ENCODE measurements at regions not wholly inside any gene's neighbourhood (a gene's known extent, or its start where the extent isn't known, plus 50 kb on each side); places are given as distances from the start of the nearest gene placed in this dataset.

GRCh38 chr14:97704316-97704885 is 907.2 kb downstream of the VRK1 start:
- intact Hi-C loops (cut with DNase I): no loop called here
- Histone ChIP-seq H3K9me3 (no peaks in the 10 kb centered on the region), H3K4me1 (no peaks in the 10 kb centered on the region), H3K27me3 (no peaks in the 10 kb centered on the region), H3K27ac (replicated peaks in 1 of 4) (no peak overlapping the region), H3K4me3 (no peak overlapping the region), H3K36me3 (no peaks in the 10 kb centered on the region)
- WGBS: 85% methylated on average over 1 of the region's 1 CpG
- TF ChIP-seq POLR2AphosphoS5 (IDR thresholded peaks at IDR 0.05) (no peak), EP300 (IDR thresholded peaks at IDR 0.05) (no peak), POLR2A (IDR thresholded peaks at IDR 0.05; ENCODE audit: low read depth) (no peak)
- TF ChIP-seq, protein P1, sequence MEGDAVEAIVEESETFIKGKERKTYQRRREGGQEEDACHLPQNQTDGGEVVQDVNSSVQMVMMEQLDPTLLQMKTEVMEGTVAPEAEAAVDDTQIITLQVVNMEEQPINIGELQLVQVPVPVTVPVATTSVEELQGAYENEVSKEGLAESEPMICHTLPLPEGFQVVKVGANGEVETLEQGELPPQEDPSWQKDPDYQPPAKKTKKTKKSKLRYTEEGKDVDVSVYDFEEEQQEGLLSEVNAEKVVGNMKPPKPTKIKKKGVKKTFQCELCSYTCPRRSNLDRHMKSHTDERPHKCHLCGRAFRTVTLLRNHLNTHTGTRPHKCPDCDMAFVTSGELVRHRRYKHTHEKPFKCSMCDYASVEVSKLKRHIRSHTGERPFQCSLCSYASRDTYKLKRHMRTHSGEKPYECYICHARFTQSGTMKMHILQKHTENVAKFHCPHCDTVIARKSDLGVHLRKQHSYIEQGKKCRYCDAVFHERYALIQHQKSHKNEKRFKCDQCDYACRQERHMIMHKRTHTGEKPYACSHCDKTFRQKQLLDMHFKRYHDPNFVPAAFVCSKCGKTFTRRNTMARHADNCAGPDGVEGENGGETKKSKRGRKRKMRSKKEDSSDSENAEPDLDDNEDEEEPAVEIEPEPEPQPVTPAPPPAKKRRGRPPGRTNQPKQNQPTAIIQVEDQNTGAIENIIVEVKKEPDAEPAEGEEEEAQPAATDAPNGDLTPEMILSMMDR (IDR thresholded peaks at IDR 0.05): no peak
- DNase-seq (ENCODE audit: extremely low spot score): no peak

GRCh38 chr14:97705107-97705506 is 907.9 kb downstream of the VRK1 start:
- H3K9me3 ChIP-seq: no peaks in the 10 kb centered on the region
- H3K4me3 ChIP-seq: no peak overlapping the region
- no peak overlapping the region for H3K27ac ChIP-seq (replicated peaks in 1 of 4)
- H3K36me3 ChIP-seq: no peaks in the 10 kb centered on the region
- intact Hi-C loops (cut with DNase I): no loop called here
- H3K27me3 ChIP-seq: no peaks in the 10 kb centered on the region
- H3K4me1 ChIP-seq: no peaks in the 10 kb centered on the region
- WGBS: 44% methylated on average over 2 of the region's 2 CpGs
- TF ChIP-seq POLR2A (IDR thresholded peaks at IDR 0.05; ENCODE audit: low read depth): no peak
- no peak for TF ChIP-seq POLR2AphosphoS5 (IDR thresholded peaks at IDR 0.05)
- TF ChIP-seq, protein P1 (IDR thresholded peaks at IDR 0.05): no peak
- no peak for TF ChIP-seq EP300 (IDR thresholded peaks at IDR 0.05)
- DNase-seq (ENCODE audit: extremely low spot score): no peak

GRCh38 chr14:97705976-97706375 is 908.8 kb downstream of the VRK1 start:
- 63% methylated on average over 2 of the region's 2 CpGs for WGBS
- peak; percentile 50 for DNase-seq (ENCODE audit: extremely low spot score)
- H3K4me3 ChIP-seq: no peak overlapping the region
- H3K36me3 ChIP-seq: no peaks in the 10 kb centered on the region
- TF ChIP-seq EP300 (IDR thresholded peaks at IDR 0.05) (no peak), POLR2AphosphoS5 (IDR thresholded peaks at IDR 0.05) (no peak), POLR2A (IDR thresholded peaks at IDR 0.05; ENCODE audit: low read depth) (no peak)
- TF ChIP-seq, protein P1 (IDR thresholded peaks at IDR 0.05): no peak
- intact Hi-C loops (cut with DNase I): no loop called here
- H3K4me1 ChIP-seq: no peaks in the 10 kb centered on the region
- no peak overlapping the region for H3K27ac ChIP-seq (replicated peaks in 1 of 4)
- no peaks in the 10 kb centered on the region for H3K9me3 ChIP-seq
- no peaks in the 10 kb centered on the region for H3K27me3 ChIP-seq

DNA sequence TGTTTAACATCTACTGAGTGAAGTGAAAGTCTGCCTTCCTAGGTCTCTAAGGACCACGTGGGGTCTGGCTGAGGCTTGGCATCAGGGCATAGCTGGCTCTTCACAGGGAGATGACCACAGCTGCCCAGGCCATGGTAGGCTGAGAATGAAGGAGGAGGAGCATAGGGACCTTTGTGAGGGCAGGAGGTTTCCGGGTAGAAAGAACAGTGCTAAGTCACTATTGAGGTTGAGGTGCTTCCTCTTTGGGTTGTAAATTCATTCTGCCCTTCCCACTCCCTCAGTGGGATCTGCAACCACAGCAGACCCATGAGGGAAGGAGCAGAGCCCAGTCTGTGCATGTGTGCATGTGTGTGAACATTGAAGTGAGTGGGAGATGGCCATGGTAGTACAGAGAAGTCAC is 909.6 kb downstream of the VRK1 start:
- Histone ChIP-seq H3K27me3 (no peaks in the 10 kb centered on the region), H3K9me3 (no peaks in the 10 kb centered on the region), H3K4me1 (no peaks in the 10 kb centered on the region), H3K4me3 (no peak overlapping the region), H3K27ac (replicated peaks in 1 of 4) (no peak overlapping the region), H3K36me3 (no peaks in the 10 kb centered on the region)
- WGBS: 47% methylated on average over 2 of the region's 2 CpGs
- peak; percentile 74 for DNase-seq (ENCODE audit: extremely low spot score)
- TF ChIP-seq, protein P1 (IDR thresholded peaks at IDR 0.05): no peak
- TF ChIP-seq POLR2A (IDR thresholded peaks at IDR 0.05; ENCODE audit: low read depth) (no peak), POLR2AphosphoS5 (IDR thresholded peaks at IDR 0.05) (no peak), EP300 (IDR thresholded peaks at IDR 0.05) (no peak)
- intact Hi-C loops (cut with DNase I): no loop called here

- Histone ChIP-seq H3K9me3 (no peaks in the 10 kb centered on the region), H3K4me1 (no peaks in the 10 kb centered on the region), H3K4me3 (no peak overlapping the region), H3K36me3 (no peaks in the 10 kb centered on the region), H3K27me3 (no peaks in the 10 kb centered on the region), H3K27ac (replicated peaks in 1 of 4) (no peak overlapping the region)
- 69% methylated on average over 6 of the region's 6 CpGs for WGBS
- intact Hi-C loops (cut with DNase I): no loop called here
- DNase-seq (ENCODE audit: extremely low spot score): peak; percentile 39
- TF ChIP-seq, protein P1 (IDR thresholded peaks at IDR 0.05): no peak
- no peak for TF ChIP-seq EP300 (IDR thresholded peaks at IDR 0.05)
- no peak for TF ChIP-seq POLR2A (IDR thresholded peaks at IDR 0.05; ENCODE audit: low read depth)
- TF ChIP-seq POLR2AphosphoS5 (IDR thresholded peaks at IDR 0.05): no peak
Observed at GRCh38 chr14:97707603-97708002, 910.4 kb downstream of the VRK1 start.
